ES-I3 (cell line): ENCODE measurements at regions not wholly inside any gene's neighbourhood (a gene's known extent, or its start where the extent isn't known, plus 50 kb on each side); places are given as distances from the start of the nearest gene placed in this dataset.
"Not testable (repeated sequence)": the region's sequence is repeated elsewhere in the genome, so short reads cannot be mapped to it uniquely, and the experiment has no call there.

Experiments
- H3K36me3 ChIP-seq: 2 replicates; pipeline ENCODE4 v1.6.1; 2013; ENCODE audit warnings: mild to moderate bottlenecking, low read length, control low read depth, moderate library complexity; ENCODE audit not compliant: insufficient read depth
- H3K4me1 ChIP-seq: 2 replicates; pipeline ENCODE4 v1.6.1; 2013; ENCODE audit warnings: mild to moderate bottlenecking, control low read depth, low read length; ENCODE audit not compliant: insufficient read depth
- H3K9ac ChIP-seq: 2 replicates; pipeline ENCODE4 v1.6.1; 2013; ENCODE audit warnings: low read depth, mild to moderate bottlenecking, low read length, moderate library complexity
- H3K9me3 ChIP-seq: 2 replicates; pipeline ENCODE4 v1.6.1; 2013; ENCODE audit warnings: mild to moderate bottlenecking, low read length, moderate library complexity; ENCODE audit not compliant: control insufficient read depth, insufficient read depth

DNA sequence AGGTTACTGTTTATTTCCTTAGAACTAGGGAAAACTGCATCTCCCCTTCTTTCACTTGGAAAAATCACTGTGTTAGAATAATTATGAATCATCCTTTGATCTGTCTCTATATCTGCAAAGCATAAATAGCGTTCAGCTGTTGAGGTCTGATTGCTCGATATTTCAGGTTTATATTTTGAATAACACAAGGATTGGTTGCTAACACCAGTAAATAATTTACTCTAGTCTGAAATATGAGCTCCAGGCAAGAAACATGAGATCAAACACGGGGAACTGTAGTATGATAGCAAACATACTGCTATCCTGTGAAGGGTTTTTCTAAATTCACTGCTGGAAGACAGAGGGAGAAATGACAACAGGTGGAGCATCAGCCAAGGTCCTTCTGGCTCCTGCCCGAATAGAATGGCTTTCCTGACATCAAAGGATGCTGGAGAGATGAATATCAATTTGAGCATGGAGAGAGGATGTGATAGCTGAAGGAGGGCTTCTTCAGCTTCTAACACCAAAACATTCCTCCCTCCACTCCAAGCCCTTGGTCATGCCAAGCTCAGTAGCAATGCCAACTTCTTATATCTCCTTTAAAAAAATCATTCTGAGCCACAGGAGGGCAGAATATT is 450.3 kb downstream of the SHISA9 start:
- Histone ChIP-seq H3K9me3 (no peaks in the 10 kb centered on the region; the same call in 1 of the 2 replicates), H3K4me1 (peaks cover 19% of the 10 kb centered on the region), H3K36me3 (0 out of 2 replicates have a peak, but pooled peaks cover 5% of the 10 kb centered on the region), H3K9ac (no peak overlapping the region)

DNA sequence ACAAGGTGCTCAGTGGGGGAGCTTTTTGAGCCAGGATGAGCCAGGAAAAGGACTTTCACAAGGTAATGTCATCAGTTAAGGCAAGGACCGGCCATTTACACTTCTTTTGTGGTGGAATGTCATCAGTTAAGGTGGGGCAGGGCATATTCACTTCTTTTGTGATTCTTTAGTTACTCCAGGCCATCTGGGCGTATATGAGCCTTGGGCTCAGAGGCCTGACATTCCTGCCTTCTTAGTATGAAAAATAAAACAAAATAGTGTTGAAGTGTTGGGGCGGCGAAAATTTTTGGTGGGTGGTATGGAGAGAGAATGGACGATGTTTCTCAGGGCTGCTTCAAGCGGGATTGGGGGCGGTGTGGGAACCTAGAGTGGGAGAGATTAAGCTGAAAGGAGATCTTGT is 451.4 kb downstream of the SHISA9 start:
- H3K9me3 ChIP-seq, H3K36me3 ChIP-seq, H3K9ac ChIP-seq: not testable (repeated sequence)
- H3K4me1 ChIP-seq = peaks cover 19% of the 10 kb centered on the region

DNA sequence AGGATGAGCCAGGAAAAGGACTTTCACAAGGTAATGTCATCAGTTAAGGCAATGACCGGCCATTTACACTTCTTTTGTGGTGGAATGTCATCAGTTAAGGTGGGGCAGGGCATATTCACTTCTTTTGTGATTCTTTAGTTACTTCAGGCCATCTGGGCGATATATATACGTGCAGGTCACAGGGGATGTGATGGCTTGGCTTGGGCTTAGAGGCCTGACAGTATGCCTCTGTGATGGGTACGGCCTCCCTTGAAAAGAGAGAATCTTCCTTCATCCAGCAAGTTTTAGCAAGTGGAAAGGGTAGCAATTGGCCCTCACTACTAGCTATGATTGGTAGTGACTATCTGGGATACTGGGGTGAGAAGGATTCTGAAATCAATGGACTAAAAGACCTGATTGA is 456.4 kb downstream of the SHISA9 start:
- Histone ChIP-seq H3K9me3 (peaks cover 32% of the 10 kb centered on the region), H3K9ac (peak overlapping the region; percentile 20; the same call in 1 of the 2 replicates)
- not testable (repeated sequence) for H3K4me1 ChIP-seq, H3K36me3 ChIP-seq

DNA sequence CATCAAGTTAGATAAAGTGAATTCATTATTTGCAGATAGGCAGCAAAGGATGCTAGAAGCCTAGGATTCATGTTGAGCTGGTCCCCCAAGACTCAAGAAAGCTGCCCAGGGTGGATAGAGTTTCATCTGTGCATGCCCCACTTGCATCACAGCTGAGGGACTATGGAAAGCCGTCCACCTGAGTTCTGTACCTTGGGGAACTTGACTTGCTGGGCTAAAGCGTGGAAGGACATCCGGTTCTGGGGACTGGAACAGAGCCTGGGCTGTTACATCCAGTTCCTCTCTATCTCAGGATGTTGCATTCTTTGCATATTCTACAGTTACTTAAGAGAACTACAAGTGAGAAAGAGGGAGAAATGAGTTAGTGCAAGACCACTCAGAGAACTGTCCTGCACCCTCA is 458.4 kb downstream of the SHISA9 start:
- Histone ChIP-seq H3K9me3 (peaks cover 32% of the 10 kb centered on the region), H3K9ac (no peak overlapping the region), H3K36me3 (peaks cover 9% of the 10 kb centered on the region), H3K4me1 (peaks cover 3% of the 10 kb centered on the region)

DNA sequence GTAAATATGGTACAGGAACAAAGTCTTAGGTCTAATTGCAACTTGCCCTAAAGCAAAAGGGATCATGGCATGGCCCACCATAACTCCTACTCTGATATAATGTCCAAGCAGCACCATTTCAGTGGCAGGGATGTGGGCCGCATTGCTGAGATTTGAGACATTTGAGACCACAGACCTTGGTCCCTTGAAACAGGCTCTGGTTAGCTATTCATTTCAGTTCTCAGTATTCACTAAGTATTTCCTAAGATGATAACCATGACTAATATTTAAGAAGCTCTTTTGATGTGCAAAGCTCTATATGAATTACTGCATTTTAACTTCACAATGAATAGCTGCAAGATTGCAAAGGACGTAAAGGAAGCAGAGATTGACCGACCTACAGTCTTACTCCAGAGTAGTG is 471.0 kb downstream of the SHISA9 start:
- Histone ChIP-seq H3K9ac (no peak overlapping the region), H3K9me3 (no peaks in the 10 kb centered on the region; the same call in 1 of the 2 replicates), H3K4me1 (peaks cover 7% of the 10 kb centered on the region), H3K36me3 (no peaks in the 10 kb centered on the region)

DNA sequence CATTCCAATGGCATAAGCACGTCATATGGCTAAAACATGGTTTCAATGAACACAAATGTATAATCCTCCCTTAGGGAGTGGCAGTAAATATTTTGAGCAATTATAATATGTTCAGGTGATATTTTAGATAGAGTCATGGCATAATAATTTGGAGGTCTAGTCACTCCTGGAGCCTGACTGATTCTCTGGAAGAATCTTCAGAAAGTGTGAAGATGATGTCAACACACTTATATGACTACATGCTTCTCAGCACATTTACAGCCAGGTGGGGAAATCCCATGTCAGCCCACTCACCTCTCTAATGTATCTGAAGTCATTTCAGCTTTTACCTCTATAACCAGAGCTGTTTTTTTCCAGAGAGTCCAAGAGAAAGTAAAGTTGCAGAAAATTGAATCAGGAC is 474.8 kb downstream of the SHISA9 start:
- H3K36me3 ChIP-seq = peaks cover 3% of the 10 kb centered on the region; the same call in 1 of the 2 replicates
- H3K9ac ChIP-seq = no peak overlapping the region
- H3K4me1 ChIP-seq = peaks cover 7% of the 10 kb centered on the region
- H3K9me3 ChIP-seq = peaks cover 1% of the 10 kb centered on the region

DNA sequence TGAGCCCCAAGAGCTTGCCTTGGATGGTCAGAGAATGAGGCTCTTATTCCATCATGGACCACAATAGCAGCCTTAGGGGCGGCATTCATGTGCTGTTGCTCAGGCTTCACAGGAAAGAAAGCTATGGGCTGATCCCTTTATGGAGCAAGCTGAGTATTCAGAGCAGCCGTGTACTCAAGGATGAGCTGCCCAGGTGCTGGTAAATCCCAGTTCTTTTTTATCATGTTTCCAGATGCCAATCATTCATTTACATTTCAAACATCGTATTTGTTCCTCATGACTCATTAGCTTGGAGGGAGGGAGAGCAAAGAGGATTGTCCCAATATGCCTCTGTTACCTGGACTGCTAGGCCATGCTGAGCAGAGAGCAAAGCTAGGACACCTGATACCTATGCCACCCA is 475.7 kb downstream of the SHISA9 start:
- peaks cover 4% of the 10 kb centered on the region for H3K9me3 ChIP-seq
- H3K4me1 ChIP-seq = peaks cover 7% of the 10 kb centered on the region
- H3K9ac ChIP-seq = no peak overlapping the region
- peaks cover 3% of the 10 kb centered on the region; the same call in 1 of the 2 replicates for H3K36me3 ChIP-seq

DNA sequence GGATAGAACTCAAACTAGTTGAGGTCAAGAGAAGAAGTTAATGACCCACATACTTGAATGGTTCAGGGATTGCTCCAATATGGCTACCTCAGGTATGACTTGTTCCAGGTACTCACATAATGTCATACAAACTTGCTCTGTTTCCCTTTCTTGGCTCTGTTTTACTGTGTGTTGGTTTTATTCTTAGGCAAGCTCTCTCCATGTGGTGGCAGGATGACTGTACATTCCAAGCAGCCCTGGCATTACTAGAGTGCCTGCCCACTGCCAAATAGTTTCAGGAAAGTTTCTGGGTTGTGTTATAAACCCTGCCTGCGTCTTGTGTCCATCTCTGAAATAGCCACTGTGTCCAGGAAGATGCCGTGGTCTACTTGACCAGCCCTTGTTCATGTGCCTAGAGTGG is 476.8 kb downstream of the SHISA9 start:
- Histone ChIP-seq H3K36me3 (peaks cover 3% of the 10 kb centered on the region; the same call in 1 of the 2 replicates), H3K4me1 (peaks cover 7% of the 10 kb centered on the region), H3K9me3 (peaks cover 8% of the 10 kb centered on the region), H3K9ac (no peak overlapping the region)

DNA sequence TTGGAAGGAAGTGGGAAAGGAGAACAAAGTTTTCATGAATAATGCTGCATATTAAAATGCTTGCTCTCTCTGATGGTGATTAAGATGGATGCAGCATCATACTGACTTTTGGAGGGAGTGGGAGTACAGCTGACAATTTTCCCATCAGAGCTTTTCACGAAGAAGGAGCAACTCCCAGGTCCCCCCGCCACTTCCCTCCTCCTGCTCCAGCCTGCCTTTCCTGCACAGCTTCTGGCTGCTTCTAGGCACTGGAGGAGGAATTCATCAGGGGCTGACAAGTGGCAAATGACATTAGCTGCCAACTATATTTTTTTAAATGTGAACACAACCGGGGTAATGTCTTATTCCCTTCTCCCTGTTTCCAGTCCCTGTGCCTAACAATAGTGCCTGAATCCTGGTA is 477.9 kb downstream of the SHISA9 start:
- H3K9me3 ChIP-seq = peaks cover 12% of the 10 kb centered on the region
- peaks cover 3% of the 10 kb centered on the region; the same call in 1 of the 2 replicates for H3K36me3 ChIP-seq
- H3K9ac ChIP-seq = no peak overlapping the region
- H3K4me1 ChIP-seq = peaks cover 7% of the 10 kb centered on the region

DNA sequence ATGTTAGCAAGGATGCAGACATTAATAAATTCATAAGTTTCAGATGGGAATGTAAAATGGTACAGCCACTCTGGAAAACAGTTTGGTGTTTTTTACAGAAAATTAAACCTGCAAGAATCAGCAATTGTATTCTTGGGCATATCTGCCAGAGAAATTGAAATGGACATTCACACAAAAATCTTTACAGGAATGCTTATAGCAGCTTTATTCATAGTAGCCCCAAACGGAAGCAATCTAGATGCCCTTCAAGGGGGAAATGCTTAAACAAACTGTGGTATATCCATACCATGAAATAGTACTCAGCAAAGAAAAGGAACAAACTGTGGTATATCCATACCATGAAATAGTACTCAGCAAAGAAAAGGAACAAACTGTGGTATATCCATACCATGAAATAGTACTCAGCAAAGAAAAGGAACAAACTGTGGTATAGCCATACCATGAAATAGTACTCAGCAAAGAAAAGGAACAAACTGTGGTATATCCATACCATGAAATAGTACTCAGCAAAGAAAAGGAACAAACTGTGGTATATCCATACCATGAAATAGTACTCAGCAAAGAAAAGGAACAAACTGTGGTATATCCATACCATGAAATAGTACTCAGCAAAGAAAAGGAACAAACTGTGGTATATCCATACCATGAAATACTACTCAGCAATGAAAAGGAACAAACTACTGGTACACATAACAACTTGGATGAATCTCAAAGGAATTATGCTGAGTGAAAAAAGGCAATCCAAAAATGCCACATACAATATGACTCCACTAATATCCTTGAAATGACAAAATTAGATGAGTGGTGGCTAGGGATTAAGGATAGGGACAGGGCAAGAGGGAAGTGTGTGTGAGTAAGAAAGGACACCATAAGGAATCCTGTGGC is 484.0 kb downstream of the SHISA9 start:
- H3K9me3 ChIP-seq = peaks cover 46% of the 10 kb centered on the region
- H3K4me1 ChIP-seq, H3K36me3 ChIP-seq, H3K9ac ChIP-seq: not testable (repeated sequence)

DNA sequence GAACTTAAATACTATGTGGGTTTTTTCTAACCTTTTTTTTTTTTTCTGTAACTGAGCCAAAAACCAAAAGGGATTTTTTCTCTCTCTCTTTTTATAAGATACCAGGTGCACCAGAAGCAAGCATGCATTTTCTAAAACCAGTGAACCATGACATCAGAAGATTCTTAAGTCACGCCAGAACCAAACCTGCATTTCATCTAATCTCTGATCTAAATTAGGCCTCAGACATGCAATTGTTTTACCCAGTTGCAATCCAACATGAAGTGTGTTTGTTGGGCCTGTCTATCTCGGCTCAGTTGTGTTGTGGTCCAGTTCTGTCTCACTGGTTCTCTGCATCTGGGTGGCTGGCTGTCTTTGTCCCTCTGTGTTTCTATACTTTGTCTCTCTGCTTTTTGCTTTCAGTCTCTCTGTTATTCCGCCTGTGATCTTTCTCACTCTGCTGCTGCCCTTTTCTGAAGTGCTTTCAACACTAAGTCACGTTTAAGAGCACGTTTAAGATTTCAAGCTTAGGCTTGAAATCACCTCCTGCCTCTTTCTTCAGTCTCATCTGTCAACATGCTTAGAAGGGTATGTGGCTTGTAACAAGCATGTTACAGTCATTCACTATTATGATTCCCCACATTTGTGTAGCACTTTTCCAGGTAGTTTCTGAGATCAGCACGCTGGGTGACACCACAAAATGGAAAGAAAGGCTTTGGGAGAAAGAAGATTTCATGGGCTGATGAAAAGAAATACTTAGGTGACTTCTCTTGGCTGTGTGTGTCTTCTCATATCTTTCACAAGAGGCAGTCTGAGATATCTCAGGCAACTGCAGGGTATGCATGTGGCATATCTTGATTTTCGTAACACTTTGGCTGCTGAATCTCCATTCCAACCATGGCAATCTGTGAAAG is 488.9 kb downstream of the SHISA9 start:
- peaks cover 27% of the 10 kb centered on the region for H3K9me3 ChIP-seq
- H3K4me1 ChIP-seq = no peaks in the 10 kb centered on the region
- no peak overlapping the region for H3K9ac ChIP-seq
- H3K36me3 ChIP-seq = no peaks in the 10 kb centered on the region; the same call in 1 of the 2 replicates

DNA sequence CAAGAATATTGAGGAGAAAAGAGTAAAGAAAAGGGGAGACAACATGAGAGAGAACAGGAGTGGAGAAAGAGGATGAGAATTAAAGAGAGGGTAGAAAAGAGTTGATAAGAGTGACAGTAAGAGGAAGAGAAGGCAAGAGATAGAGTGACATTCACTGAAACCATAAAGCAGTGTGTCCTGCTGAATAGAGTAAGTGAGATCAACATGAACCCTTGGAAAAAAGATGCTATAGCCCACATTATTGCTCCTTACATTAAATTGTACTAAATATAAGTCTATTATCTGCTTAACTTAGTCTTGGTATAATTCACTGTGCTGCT is 489.5 kb downstream of the SHISA9 start:
- Histone ChIP-seq H3K36me3 (no peaks in the 10 kb centered on the region; the same call in 1 of the 2 replicates), H3K9me3 (peaks cover 23% of the 10 kb centered on the region), H3K4me1 (no peaks in the 10 kb centered on the region), H3K9ac (no peak overlapping the region)

DNA sequence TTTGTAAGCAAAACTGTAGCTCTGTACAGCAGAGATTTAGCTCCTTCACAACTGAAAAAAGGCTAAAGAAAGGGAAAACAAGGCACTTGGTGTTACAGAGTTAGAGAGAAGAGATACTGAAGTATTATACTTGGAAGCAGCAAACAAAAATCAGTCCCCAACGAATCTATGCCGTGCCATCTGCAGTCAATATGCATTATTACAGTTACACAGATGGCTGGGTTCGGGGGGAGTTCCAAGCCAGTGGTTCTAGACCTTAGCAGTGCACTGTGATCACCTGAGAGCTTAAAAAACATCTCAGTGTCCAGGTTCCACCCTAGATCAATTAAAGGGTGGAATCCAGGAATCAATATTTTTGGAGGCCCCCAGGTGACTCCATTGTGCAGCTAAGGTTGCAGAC is 489.9 kb downstream of the SHISA9 start:
- no peak overlapping the region for H3K9ac ChIP-seq
- H3K4me1 ChIP-seq = no peaks in the 10 kb centered on the region
- no peaks in the 10 kb centered on the region; the same call in 1 of the 2 replicates for H3K36me3 ChIP-seq
- peaks cover 19% of the 10 kb centered on the region for H3K9me3 ChIP-seq

DNA sequence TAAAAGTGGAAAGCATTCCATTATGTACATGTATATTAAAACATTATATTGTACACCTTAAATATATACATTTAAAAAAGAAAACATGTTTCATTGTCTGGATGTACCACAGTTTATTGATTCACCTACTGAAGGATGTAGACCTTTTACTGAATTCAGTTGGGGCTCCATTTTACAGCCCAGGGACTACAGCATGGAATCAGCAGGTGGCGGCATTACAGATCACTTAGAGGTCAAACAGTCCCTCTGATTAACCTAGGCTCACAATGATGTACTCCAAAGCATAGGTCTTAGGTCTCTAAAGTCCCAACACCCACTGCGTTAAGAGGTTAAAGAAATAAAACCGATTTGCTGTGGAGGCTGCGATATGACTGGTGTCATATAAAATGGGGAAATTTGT is 490.9 kb downstream of the SHISA9 start:
- Histone ChIP-seq H3K4me1 (no peaks in the 10 kb centered on the region), H3K9me3 (peaks cover 12% of the 10 kb centered on the region), H3K9ac (no peak overlapping the region), H3K36me3 (no peaks in the 10 kb centered on the region; the same call in 1 of the 2 replicates)
